GM10248 (cell line): ENCODE measurements at regions not wholly inside any gene's neighbourhood (a gene's known extent, or its start where the extent isn't known, plus 50 kb on each side); places are given as distances from the start of the nearest gene placed in this dataset.

Experiments used
- CTCF ChIA-PET: fragments of 300-600 bp; sonication (Branson Sonifier 250); formaldehyde crosslinking; extraction: SDS; loops from one replicate; lab custom pipeline; 2021; ENCODE audit warnings: antibody characterized with exemption; lab: Yijun Ruan, JAX
- POLR2A ChIA-PET: fragments of 350-650 bp; sonication (Branson Sonifier 250); formaldehyde crosslinking; extraction: SDS; loops from one replicate; lab custom pipeline; 2020; ENCODE audit warnings: antibody characterized with exemption; lab: Yijun Ruan, JAX
- DNase-seq: peaks from one replicate; pipeline ENCODE4 v3.0.0; 2012; ENCODE audit errors: extremely low spot score
- TF ChIP-seq, protein P1 (sequence below): IDR thresholded peaks from 2 replicates; pipeline ENCODE4 v1.5.1; 2012; ENCODE audit warnings: mild to moderate bottlenecking, low read depth; ENCODE audit errors: extremely low read depth, missing control alignments, control extremely low read depth

DNA sequence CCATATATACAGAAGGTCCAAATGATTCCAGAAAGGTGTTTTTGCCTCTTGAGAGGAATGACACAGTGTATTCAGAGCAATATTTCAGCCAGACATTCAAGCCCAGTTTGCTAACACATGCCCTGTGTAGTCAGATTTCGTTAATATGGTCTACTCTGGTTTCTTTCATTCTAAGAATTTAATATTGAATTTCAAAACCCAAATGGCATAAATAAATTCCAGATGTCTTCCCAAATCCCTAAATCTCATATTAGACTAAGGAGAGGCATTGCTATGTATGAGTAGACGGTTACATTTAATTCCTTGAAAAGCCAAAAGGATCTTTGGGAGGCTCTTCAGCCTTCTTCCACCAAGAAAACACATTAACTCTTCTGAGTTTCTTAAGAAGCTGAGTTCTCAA is 66.3 kb upstream of the C1QTNF7 start:
- ChIA-PET POLR2A (no interaction called here), CTCF (interaction anchor here (1.3 to 1.7 kb wide), 3 partner anchors 10 to 22 kb away, joined by 3 to 4 read pairs (median 3); no protein-coding TSS in a partner anchor)
- no peak for DNase-seq
- TF ChIP-seq, protein P1, sequence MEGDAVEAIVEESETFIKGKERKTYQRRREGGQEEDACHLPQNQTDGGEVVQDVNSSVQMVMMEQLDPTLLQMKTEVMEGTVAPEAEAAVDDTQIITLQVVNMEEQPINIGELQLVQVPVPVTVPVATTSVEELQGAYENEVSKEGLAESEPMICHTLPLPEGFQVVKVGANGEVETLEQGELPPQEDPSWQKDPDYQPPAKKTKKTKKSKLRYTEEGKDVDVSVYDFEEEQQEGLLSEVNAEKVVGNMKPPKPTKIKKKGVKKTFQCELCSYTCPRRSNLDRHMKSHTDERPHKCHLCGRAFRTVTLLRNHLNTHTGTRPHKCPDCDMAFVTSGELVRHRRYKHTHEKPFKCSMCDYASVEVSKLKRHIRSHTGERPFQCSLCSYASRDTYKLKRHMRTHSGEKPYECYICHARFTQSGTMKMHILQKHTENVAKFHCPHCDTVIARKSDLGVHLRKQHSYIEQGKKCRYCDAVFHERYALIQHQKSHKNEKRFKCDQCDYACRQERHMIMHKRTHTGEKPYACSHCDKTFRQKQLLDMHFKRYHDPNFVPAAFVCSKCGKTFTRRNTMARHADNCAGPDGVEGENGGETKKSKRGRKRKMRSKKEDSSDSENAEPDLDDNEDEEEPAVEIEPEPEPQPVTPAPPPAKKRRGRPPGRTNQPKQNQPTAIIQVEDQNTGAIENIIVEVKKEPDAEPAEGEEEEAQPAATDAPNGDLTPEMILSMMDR: no peak

DNA sequence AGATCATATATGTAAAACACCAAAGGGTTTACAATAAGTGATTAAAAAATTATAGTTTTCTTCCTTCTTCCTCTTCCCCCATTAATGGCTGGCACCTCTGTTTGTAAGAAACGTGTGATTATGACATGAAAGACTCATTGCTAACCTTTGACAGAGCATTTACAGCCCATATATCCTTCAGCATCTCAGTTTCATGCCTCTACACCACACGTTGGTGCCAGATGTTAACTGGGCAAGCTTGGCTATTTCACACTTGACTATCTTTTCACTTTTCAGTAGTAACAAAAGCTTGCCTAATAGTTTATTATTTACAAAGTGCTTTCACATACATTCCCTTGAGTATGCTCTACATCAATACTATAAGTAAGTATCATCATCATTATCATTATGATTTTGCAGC is 65.3 kb upstream of the C1QTNF7 start:
- TF ChIP-seq, protein P1: no peak
- POLR2A ChIA-PET: no interaction called here
- CTCF ChIA-PET: interaction anchor here (1.3 to 1.7 kb wide), 2 partner anchors 9 to 17 kb away, joined by 3 to 4 read pairs; no protein-coding TSS in a partner anchor
- DNase-seq: no peak

DNA sequence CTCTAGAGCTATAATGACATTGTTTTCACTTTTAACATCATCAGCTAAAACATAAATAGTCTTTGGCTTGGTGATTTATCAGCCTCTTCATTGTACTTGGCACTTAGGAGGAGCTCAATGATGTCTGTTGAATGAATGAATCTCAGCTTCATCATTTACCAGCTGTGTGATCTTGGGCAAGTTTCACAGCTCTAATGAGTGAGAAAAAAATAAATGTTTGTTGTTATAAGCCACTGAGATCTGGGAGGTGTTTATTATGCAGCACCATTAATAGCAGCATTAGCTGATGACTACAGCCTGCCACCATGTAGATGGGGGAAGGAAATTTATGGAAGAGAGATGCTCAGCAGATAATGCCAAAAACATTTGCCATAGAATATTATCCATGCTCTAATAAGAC is 63.6 kb upstream of the C1QTNF7 start:
- no peak for DNase-seq
- CTCF ChIA-PET: interaction anchor here (2.1 kb wide), 1 partner anchor 32 kb away, joined by 7 read pairs; no protein-coding TSS in a partner anchor
- POLR2A ChIA-PET: no interaction called here
- TF ChIP-seq, protein P1: no peak

DNA sequence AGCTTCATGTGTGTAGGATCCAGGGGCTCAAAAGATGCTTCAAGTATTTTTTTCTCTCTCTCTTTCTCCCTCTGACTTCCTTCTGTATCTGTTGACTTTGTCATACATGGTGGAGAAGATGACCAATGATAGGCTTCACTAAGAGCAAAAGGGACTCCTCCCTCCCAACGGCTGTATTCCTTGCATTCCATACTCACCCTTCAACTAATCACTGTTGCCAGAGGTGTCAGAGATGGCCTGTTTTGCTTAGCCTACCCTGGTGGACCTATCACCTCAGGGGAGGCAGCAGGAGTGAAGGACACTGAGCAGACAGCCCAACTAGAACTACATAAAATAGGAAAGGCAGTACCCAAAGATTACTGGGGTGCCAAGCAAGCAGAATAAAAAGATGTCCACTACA is 62.2 kb upstream of the C1QTNF7 start:
- TF ChIP-seq, protein P1: no peak
- ChIA-PET CTCF (interaction anchor here (2.1 kb wide), 1 partner anchor 31 kb away, joined by 7 read pairs; no protein-coding TSS in a partner anchor), POLR2A (no interaction called here)
- no peak for DNase-seq

DNA sequence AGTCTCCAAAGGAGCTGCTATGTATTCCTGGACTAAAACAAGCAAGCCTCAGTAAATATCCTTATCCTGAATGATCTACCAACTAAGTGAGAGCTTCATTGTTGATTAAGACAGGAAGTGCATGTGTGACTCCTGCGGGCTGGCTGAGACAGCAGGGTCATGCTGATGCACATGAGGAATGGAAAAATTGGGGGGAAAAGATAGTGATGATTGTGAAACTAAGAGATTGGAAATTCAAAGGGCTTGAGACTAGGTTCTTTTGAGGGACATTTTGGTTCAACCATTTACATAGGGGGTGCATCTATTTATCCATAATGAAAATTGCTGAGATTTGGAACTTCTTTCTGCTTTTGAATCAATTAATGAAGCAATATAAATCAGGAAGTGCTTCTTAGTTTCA is 61.1 kb upstream of the C1QTNF7 start:
- POLR2A ChIA-PET: no interaction called here

DNA sequence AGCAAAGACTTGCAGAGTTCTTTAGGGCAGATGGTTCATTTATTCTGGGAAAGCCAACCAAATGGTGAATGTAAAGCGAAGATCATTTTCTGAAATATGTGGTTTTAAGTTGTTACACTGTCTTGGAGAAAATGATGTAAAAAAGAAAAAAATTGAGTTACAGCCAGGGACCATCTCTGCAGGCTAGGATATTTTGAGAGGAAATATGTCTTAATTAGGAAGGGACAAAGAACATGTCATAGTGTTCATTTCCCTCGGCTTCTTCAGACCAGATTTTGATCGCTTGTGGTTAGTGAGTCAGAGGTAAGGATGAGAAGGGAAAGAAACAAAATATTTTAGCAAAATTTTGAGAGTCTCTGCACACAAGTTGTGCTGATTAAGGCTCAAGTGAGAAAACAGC is 59.0 kb upstream of the C1QTNF7 start:
- no peak for DNase-seq
- CTCF ChIA-PET: no interaction called here
- TF ChIP-seq, protein P1: no peak
- POLR2A ChIA-PET: no interaction called here

More for the DNA sequence above, 61.1 kb upstream of the C1QTNF7 start:
- no peak for DNase-seq
- CTCF ChIA-PET: interaction anchor here (1.1 kb wide), 1 partner anchor 18 kb away, joined by 3 read pairs; no protein-coding TSS in a partner anchor
- TF ChIP-seq, protein P1: no peak

DNA sequence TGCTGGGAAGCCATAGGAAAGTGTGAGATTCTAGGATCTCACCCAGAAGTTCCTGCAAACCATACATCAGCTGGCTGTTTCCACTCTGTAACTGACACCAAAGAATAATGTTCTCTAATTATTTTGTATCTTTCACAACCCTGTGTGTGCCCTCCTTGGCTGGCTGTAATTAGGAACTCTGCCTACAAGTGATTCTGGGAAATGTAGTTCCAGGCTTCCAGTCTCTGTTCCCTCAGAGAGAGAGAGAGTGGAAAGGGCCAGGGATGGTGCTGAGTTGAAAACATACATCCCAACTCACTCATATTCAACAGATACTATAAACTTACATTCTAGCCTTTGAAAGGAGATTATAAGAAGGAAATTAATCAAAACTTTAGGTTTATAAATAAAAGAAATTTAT is 57.5 kb upstream of the C1QTNF7 start:
- ChIA-PET CTCF (no interaction called here), POLR2A (no interaction called here)
- TF ChIP-seq, protein P1: no peak
- no peak for DNase-seq
